MM.1S (cell line): ENCODE measurements at regions not wholly inside any gene's neighbourhood (a gene's known extent, or its start where the extent isn't known, plus 50 kb on each side); places are given as distances from the start of the nearest gene placed in this dataset.

Experiments
- DNase-seq: peaks from one replicate; pipeline ENCODE4 v3.0.0-alpha.2; 2015
- H2AFZ ChIP-seq: fragments of 300-600 bp; sonication (generic); 2 replicates; pipeline ENCODE4 v1.6.0; 2016; ENCODE audit warnings: antibody characterized with exemption, low read length
- H3F3A ChIP-seq: fragments of 300-600 bp; sonication (generic); 2 replicates; pipeline ENCODE4 v1.6.1; 2016; ENCODE audit warnings: mild to moderate bottlenecking, antibody characterized with exemption, low read length, moderate library complexity, mixed read lengths; ENCODE audit not compliant: insufficient read depth
- H3K27ac ChIP-seq: fragments of 300-600 bp; sonication (generic); 2 replicates; pipeline ENCODE4 v1.5.1; 2016; ENCODE audit warnings: mild to moderate bottlenecking, low read length
- H3K27me3 ChIP-seq: fragments of 300-600 bp; sonication (generic); replicated peaks from 2 replicates; pipeline ENCODE4 v1.6.0; 2016; ENCODE audit warnings: low read length; ENCODE audit not compliant: insufficient read depth
- H3K36me3 ChIP-seq: fragments of 300-600 bp; sonication (generic); replicated peaks from 2 replicates; pipeline ENCODE4 v1.6.1; 2016; ENCODE audit warnings: mild to moderate bottlenecking, low read length, mixed read lengths; ENCODE audit not compliant: insufficient read depth
- H3K4me1 ChIP-seq: fragments of 300-600 bp; sonication (generic); 2 replicates; pipeline ENCODE4 v1.6.1; 2016; ENCODE audit warnings: low read length, mixed read lengths
- H3K4me2 ChIP-seq: fragments of 300-600 bp; sonication (generic); 2 replicates; pipeline ENCODE4 v1.6.0; 2016; ENCODE audit warnings: low read depth, low read length
- H3K4me3 ChIP-seq: fragments of 300-600 bp; sonication (generic); 2 replicates; pipeline ENCODE4 v1.5.1; 2016; ENCODE audit warnings: low read length, mixed read lengths
- H3K79me2 ChIP-seq: fragments of 300-600 bp; sonication (generic); 2 replicates; pipeline ENCODE4 v1.6.1; 2016; ENCODE audit warnings: mixed run types, low read length, mixed read lengths
- H3K9ac ChIP-seq: fragments of 300-600 bp; sonication (generic); 2 replicates; pipeline ENCODE4 v1.6.1; 2016; ENCODE audit warnings: low read length, mixed read lengths
- H3K9me2 ChIP-seq: fragments of 300-600 bp; sonication (generic); replicated peaks from 2 replicates; pipeline ENCODE4 v1.6.1; 2016; ENCODE audit warnings: mild to moderate bottlenecking, low read length, mixed read lengths; ENCODE audit not compliant: insufficient read depth
- H3K9me3 ChIP-seq: fragments of 300-600 bp; sonication (generic); replicated peaks from 2 replicates; pipeline ENCODE4 v1.6.1; 2016; ENCODE audit warnings: mild to moderate bottlenecking, low read length, mixed read lengths; ENCODE audit not compliant: insufficient read depth
- H4K20me1 ChIP-seq: fragments of 300-600 bp; sonication (generic); 2 replicates; pipeline ENCODE4 v1.6.1; 2016; ENCODE audit warnings: mild to moderate bottlenecking, low read length, moderate library complexity, mixed read lengths; ENCODE audit not compliant: insufficient read depth
- EZH2 ChIP-seq: fragments of 300-600 bp; sonication (generic); optimal IDR thresholded peaks from 2 replicates; pipeline ENCODE3; 2017; ENCODE audit warnings: low read depth, mild to moderate bottlenecking, antibody characterized with exemption, low read length, mixed read lengths
- EZH2phosphoT487 ChIP-seq: fragments of 300-600 bp; sonication (generic); IDR thresholded peaks from 2 replicates; pipeline ENCODE4 v1.6.1; 2018; ENCODE audit warnings: antibody characterized with exemption, low read length
- TF ChIP-seq, protein P1 (sequence below): fragments of 300-600 bp; sonication (generic); IDR thresholded peaks from 2 replicates; pipeline ENCODE4 v1.5.1; 2016; ENCODE audit warnings: antibody characterized with exemption, low read length, mixed read lengths

GRCh38 chr15:93730724-93731123, 500.6 kb upstream of the MCTP2 start:
- no peaks in the 10 kb centered on the region for H3K79me2 ChIP-seq
- H3K36me3 ChIP-seq: no peaks in the 10 kb centered on the region
- no peaks in the 10 kb centered on the region for H3K4me1 ChIP-seq
- H3K9ac ChIP-seq: no peak overlapping the region
- no peak overlapping the region for H3K27ac ChIP-seq
- H3K4me2 ChIP-seq: no peak overlapping the region
- TF ChIP-seq EZH2phosphoT487: no peak
- no peaks in the 10 kb centered on the region for H4K20me1 ChIP-seq
- no peaks in the 10 kb centered on the region for H3K9me2 ChIP-seq
- no peaks in the 10 kb centered on the region for H3F3A ChIP-seq
- H2AFZ ChIP-seq: no peak overlapping the region
- H3K4me3 ChIP-seq: no peak overlapping the region
- H3K27me3 ChIP-seq: no peaks in the 10 kb centered on the region
- no peaks in the 10 kb centered on the region for H3K9me3 ChIP-seq
- no peak for DNase-seq

DNA sequence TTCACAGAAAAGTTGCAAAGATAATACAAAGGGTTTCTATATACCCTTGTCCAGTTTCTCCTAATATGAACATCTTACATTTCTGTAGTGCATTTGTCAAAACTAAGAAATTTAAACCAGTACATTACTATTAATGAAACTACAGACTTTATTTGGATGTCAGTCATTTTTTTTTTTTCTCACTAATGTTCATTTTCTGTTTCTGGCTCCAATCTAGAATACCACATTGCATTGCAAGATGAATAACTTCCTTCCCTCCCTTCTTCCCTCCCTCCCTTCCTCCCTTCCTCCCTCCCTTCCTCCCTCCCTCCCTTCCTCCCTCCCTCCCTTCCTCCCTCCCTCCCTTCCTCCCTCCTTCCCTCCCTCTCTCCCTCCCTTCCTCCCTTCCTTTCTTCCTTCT, 509.2 kb upstream of the MCTP2 start:
- no peak overlapping the region for H3K27ac ChIP-seq
- H3K36me3 ChIP-seq: no peaks in the 10 kb centered on the region
- no peak for TF ChIP-seq EZH2phosphoT487
- TF ChIP-seq EZH2: no peak
- TF ChIP-seq, protein P1, sequence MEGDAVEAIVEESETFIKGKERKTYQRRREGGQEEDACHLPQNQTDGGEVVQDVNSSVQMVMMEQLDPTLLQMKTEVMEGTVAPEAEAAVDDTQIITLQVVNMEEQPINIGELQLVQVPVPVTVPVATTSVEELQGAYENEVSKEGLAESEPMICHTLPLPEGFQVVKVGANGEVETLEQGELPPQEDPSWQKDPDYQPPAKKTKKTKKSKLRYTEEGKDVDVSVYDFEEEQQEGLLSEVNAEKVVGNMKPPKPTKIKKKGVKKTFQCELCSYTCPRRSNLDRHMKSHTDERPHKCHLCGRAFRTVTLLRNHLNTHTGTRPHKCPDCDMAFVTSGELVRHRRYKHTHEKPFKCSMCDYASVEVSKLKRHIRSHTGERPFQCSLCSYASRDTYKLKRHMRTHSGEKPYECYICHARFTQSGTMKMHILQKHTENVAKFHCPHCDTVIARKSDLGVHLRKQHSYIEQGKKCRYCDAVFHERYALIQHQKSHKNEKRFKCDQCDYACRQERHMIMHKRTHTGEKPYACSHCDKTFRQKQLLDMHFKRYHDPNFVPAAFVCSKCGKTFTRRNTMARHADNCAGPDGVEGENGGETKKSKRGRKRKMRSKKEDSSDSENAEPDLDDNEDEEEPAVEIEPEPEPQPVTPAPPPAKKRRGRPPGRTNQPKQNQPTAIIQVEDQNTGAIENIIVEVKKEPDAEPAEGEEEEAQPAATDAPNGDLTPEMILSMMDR: no peak
- no peaks in the 10 kb centered on the region for H3K9me2 ChIP-seq
- no peaks in the 10 kb centered on the region for H3K9me3 ChIP-seq
- H3F3A ChIP-seq: no peaks in the 10 kb centered on the region
- H3K4me3 ChIP-seq: no peak overlapping the region
- H3K79me2 ChIP-seq: no peaks in the 10 kb centered on the region
- DNase-seq: no peak
- no peaks in the 10 kb centered on the region for H3K27me3 ChIP-seq
- no peak overlapping the region for H3K9ac ChIP-seq
- H2AFZ ChIP-seq: no peak overlapping the region
- no peaks in the 10 kb centered on the region for H4K20me1 ChIP-seq
- no peak overlapping the region for H3K4me2 ChIP-seq
- H3K4me1 ChIP-seq: no peaks in the 10 kb centered on the region

- no peaks in the 10 kb centered on the region for H3K36me3 ChIP-seq
- no peak overlapping the region for H3K9ac ChIP-seq
- no peaks in the 10 kb centered on the region for H3K79me2 ChIP-seq
- no peak overlapping the region for H3K4me3 ChIP-seq
- no peak for DNase-seq
- H3K27me3 ChIP-seq: no peaks in the 10 kb centered on the region
- H3K4me2 ChIP-seq: no peak overlapping the region
- H3F3A ChIP-seq: no peaks in the 10 kb centered on the region
- H3K9me2 ChIP-seq: no peaks in the 10 kb centered on the region
- no peaks in the 10 kb centered on the region for H4K20me1 ChIP-seq
- no peaks in the 10 kb centered on the region for H3K9me3 ChIP-seq
- H3K4me1 ChIP-seq: no peaks in the 10 kb centered on the region
- H2AFZ ChIP-seq: no peak overlapping the region
- H3K27ac ChIP-seq: no peak overlapping the region
- TF ChIP-seq, protein P1: no peak
- TF ChIP-seq EZH2 (no peak), EZH2phosphoT487 (no peak)
These were observed 510.8 kb upstream of the MCTP2 start for GRCh38 chr15:93720607-93721006.

DNA sequence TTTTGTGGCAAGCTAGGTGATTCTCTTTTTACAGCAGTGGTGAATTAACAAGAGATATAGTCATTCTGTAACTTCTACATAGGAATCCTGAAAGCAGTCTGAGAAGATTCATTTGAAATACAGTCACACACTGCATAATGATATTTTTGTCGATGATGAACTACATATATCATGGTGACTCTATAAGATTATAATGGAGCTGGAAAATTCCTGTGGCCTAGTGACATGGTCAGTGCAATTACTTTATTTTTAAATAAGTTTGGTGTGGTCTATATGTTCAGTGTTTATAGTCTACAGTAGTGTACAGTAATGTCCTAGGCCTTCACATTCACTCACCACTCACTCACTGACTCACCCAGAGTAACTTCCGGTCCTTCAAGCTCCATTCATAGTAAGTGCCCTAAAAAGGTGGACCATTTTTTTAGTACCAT, 511.4 kb upstream of the MCTP2 start:
- Histone ChIP-seq H3K4me2 (no peak overlapping the region), H3K9ac (no peak overlapping the region), H3K4me1 (no peaks in the 10 kb centered on the region), H3K4me3 (no peak overlapping the region), H3F3A (no peaks in the 10 kb centered on the region), H3K27me3 (no peaks in the 10 kb centered on the region), H3K9me2 (no peaks in the 10 kb centered on the region), H3K9me3 (no peaks in the 10 kb centered on the region), H3K36me3 (no peaks in the 10 kb centered on the region), H3K27ac (no peak overlapping the region), H2AFZ (no peak overlapping the region), H4K20me1 (no peaks in the 10 kb centered on the region), H3K79me2 (no peaks in the 10 kb centered on the region)
- TF ChIP-seq, protein P1: no peak
- TF ChIP-seq EZH2phosphoT487: no peak
- TF ChIP-seq EZH2: no peak
- DNase-seq: no peak
